ENCODE measurements at regions not wholly inside any gene's neighbourhood (a gene's known extent, or its start where the extent isn't known, plus 50 kb on each side); places are given as distances from the start of the nearest gene placed in this dataset.
"Not testable (repeated sequence)": the region's sequence is repeated elsewhere in the genome, so short reads cannot be mapped to it uniquely, and the experiment has no call there.

DNA sequence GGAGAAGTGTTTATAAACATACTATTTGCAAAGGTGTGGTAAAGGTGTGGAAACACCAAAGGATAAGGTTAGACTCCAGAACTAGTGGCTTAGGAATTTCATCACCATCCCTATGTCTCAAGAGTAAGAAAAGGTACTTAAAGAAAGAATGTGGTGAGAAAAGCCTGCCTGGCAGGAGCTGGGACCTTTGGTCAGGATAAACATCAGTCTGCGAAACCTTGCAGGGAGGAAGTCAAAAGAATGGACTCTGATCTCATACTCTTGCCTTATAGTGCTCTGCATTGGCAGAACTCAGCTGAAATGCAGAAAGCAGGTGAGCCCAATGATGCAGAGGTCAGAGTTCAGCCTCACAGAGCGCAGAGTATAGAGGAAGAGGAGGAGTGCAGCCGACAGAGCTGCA is 97.2 kb upstream of the NR3C2 start (continued):
- TF ChIP-seq, protein P1, sequence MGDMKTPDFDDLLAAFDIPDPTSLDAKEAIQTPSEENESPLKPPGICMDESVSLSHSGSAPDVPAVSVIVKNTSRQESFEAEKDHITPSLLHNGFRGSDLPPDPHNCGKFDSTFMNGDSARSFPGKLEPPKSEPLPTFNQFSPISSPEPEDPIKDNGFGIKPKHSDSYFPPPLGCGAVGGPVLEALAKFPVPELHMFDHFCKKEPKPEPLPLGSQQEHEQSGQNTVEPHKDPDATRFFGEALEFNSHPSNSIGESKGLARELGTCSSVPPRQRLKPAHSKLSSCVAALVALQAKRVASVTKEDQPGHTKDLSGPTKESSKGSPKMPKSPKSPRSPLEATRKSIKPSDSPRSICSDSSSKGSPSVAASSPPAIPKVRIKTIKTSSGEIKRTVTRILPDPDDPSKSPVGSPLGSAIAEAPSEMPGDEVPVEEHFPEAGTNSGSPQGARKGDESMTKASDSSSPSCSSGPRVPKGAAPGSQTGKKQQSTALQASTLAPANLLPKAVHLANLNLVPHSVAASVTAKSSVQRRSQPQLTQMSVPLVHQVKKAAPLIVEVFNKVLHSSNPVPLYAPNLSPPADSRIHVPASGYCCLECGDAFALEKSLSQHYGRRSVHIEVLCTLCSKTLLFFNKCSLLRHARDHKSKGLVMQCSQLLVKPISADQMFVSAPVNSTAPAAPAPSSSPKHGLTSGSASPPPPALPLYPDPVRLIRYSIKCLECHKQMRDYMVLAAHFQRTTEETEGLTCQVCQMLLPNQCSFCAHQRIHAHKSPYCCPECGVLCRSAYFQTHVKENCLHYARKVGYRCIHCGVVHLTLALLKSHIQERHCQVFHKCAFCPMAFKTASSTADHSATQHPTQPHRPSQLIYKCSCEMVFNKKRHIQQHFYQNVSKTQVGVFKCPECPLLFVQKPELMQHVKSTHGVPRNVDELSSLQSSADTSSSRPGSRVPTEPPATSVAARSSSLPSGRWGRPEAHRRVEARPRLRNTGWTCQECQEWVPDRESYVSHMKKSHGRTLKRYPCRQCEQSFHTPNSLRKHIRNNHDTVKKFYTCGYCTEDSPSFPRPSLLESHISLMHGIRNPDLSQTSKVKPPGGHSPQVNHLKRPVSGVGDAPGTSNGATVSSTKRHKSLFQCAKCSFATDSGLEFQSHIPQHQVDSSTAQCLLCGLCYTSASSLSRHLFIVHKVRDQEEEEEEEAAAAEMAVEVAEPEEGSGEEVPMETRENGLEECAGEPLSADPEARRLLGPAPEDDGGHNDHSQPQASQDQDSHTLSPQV (IDR thresholded peaks at IDR 0.05) = no peak
- TF ChIP-seq, protein P2, sequence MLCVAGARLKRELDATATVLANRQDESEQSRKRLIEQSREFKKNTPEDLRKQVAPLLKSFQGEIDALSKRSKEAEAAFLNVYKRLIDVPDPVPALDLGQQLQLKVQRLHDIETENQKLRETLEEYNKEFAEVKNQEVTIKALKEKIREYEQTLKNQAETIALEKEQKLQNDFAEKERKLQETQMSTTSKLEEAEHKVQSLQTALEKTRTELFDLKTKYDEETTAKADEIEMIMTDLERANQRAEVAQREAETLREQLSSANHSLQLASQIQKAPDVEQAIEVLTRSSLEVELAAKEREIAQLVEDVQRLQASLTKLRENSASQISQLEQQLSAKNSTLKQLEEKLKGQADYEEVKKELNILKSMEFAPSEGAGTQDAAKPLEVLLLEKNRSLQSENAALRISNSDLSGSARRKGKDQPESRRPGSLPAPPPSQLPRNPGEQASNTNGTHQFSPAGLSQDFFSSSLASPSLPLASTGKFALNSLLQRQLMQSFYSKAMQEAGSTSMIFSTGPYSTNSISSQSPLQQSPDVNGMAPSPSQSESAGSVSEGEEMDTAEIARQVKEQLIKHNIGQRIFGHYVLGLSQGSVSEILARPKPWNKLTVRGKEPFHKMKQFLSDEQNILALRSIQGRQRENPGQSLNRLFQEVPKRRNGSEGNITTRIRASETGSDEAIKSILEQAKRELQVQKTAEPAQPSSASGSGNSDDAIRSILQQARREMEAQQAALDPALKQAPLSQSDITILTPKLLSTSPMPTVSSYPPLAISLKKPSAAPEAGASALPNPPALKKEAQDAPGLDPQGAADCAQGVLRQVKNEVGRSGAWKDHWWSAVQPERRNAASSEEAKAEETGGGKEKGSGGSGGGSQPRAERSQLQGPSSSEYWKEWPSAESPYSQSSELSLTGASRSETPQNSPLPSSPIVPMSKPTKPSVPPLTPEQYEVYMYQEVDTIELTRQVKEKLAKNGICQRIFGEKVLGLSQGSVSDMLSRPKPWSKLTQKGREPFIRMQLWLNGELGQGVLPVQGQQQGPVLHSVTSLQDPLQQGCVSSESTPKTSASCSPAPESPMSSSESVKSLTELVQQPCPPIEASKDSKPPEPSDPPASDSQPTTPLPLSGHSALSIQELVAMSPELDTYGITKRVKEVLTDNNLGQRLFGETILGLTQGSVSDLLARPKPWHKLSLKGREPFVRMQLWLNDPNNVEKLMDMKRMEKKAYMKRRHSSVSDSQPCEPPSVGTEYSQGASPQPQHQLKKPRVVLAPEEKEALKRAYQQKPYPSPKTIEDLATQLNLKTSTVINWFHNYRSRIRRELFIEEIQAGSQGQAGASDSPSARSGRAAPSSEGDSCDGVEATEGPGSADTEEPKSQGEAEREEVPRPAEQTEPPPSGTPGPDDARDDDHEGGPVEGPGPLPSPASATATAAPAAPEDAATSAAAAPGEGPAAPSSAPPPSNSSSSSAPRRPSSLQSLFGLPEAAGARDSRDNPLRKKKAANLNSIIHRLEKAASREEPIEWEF (IDR thresholded peaks at IDR 0.05; ENCODE audit: insufficient replicate concordance, low read depth, low read length) = no peak
- TF ChIP-seq SMAD5 (IDR thresholded peaks at IDR 0.05; ENCODE audit: low read depth) = no peak
- TF ChIP-seq BCL11A (IDR thresholded peaks at IDR 0.05; ENCODE audit: low read depth, low read length) = no peak
- TF ChIP-seq ETV6 (conservative IDR thresholded peaks at IDR 0.05 in 1 of 2, IDR thresholded peaks at IDR 0.05 in 1 of 2; ENCODE audit: borderline replicate concordance in 1 of 2, low read depth in 1 of 2) = no peak
- TF ChIP-seq RCOR1 (conservative IDR thresholded peaks at IDR 0.05; ENCODE audit: low read depth, low read length) = no peak

DNA sequence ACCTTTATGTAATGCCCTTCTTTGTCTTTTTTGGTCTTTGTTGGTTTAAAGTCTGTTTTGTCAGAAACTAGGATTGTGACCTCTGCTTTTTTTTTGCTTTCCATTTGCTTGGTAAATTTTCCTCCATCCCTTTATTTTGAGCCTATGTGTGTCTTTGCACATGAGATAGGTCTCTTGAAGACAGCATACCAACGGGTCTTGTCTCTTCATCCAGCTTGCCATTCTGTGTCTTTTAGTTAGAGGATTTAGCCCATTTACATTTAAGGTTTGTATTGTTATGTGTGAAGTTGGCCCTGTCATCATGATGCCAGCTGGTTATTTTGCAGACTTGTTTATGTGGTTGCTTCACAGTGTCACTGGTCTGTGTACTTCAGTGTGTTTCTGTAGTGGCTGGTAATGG is 91.6 kb upstream of the NR3C2 start:
- WGBS (ENCODE audit: insufficient coverage, insufficient replicate concordance, low lambda C conversion rate, missing lambda C conversion rate) = 0% methylated on average over 1 of the region's 1 CpG
- H2AFZ ChIP-seq (ENCODE audit: control insufficient read depth, low read depth, low read length); in situ Hi-C loops (cut with MboI); H3K27me3 ChIP-seq (replicated peaks in 1 of 2; ENCODE audit: control insufficient read depth in 2 of 2, insufficient read depth in 2 of 2, low read length in 1 of 2); intact Hi-C loops (cut with micrococcal nuclease; ENCODE audit: unreplicated experiment); H4K20me1 ChIP-seq (ENCODE audit: control insufficient read depth, insufficient read depth); H3K4me1 ChIP-seq (ENCODE audit: control insufficient read depth, insufficient read depth, low read length); H3K9ac ChIP-seq (ENCODE audit: control insufficient read depth, insufficient read depth, low read length); DNase-seq (ENCODE audit: low read depth, low spot score); RAD21 ChIA-PET (ENCODE audit: unreplicated experiment); H3K9me3 ChIP-seq (replicated peaks; ENCODE audit: control insufficient read depth, insufficient read depth, low read length); H3K27ac ChIP-seq (ENCODE audit: control insufficient read depth, insufficient read depth); H3K36me3 ChIP-seq (ENCODE audit: control insufficient read depth in 2 of 2, insufficient read depth in 2 of 2, low read length in 1 of 2); ATAC-seq; H3K79me2 ChIP-seq (ENCODE audit: control insufficient read depth, insufficient read depth, low read length); POLR2A ChIA-PET; H3K4me2 ChIP-seq (ENCODE audit: control insufficient read depth, insufficient read depth); FAIRE-seq; BruUV-seq (replicated peaks); H3K4me3 ChIP-seq: not testable (repeated sequence)
- CTCF ChIA-PET = interaction anchor here (1.0 kb wide), 1 partner anchor 51 kb away, joined by 3 read pairs; no protein-coding TSS in a partner anchor
- SMC1A ChIA-PET (ENCODE audit: uncharacterized antibody, unreplicated experiment) = interaction anchor here (1.0 kb wide), 1 partner anchor 21 kb away, joined by 3 read pairs; no protein-coding TSS in a partner anchor

Measured in GM12878 (cell line).